Breast epithelium (tissue), 3 donors: ENCODE measurements at regions not wholly inside any gene's neighbourhood (a gene's known extent, or its start where the extent isn't known, plus 50 kb on each side); places are given as distances from the start of the nearest gene placed in this dataset.

Experiments
- CTCF ChIP-seq, 3 donors: fragments of 450-650 bp; IDR thresholded peaks; one replicate each; pipeline ENCODE4 v1.5.1; 2016 to 2017; ENCODE audit warnings: antibody characterized with exemption in 3 of 3, mild to moderate bottlenecking in 3 of 3, moderate library complexity in 3 of 3
- POLR2AphosphoS5 ChIP-seq, 3 donors: sonication (generic); formaldehyde crosslinking; IDR thresholded peaks; one replicate each; pipeline ENCODE4 v1.6.1; 2017; ENCODE audit warnings: antibody characterized with exemption in 3 of 3

DNA sequence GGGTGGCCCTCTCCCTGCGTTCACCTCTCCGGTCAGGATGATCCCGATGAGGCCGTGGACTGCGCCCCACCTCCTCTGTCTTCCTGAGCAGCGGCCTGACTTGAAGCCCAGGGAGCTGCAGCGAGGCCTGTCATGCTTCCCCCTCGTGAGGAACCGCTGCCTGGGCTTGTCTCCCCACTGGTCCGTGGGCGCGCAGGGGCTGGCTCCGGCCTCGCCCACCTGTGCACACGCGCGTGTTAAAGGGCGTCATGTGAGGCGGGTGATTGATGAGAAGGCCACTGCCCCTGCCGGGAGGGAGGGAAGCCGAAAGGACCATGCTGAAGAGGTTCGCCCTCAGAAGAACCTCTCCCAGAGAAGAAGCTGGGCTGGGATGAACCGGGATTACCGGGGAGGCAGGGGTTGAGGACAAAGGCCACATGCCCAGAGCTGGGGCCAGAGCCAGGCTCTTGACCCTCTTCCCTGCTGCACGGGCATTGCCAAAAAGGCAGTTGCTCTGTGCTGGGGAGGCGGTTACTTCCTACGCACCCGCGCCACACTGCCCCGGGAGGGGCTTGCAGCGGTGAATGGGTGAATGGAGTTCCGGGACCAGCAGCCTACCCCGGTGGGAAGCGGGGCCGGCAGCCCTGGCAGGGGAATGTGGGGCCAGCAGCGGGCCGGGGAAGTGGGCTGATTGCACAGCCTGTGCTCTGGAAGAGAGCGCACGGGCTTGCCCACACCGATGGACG lies 85.9 kb upstream of the GSE1 start:
- TF ChIP-seq POLR2AphosphoS5 (IDR thresholded peaks at IDR 0.05) (no peak), CTCF (IDR thresholded peaks at IDR 0.05) (no peak)
